UCSD-AML1 (cell line): ENCODE measurements at regions not wholly inside any gene's neighbourhood (a gene's known extent, or its start where the extent isn't known, plus 50 kb on each side); places are given as distances from the start of the nearest gene placed in this dataset.
"Not testable (repeated sequence)": the region's sequence is repeated elsewhere in the genome, so short reads cannot be mapped to it uniquely, and the experiment has no call there.

Experiments used
- DNase-seq: peaks from one replicate; lab custom pipeline; 2025; ENCODE audit not compliant: unreplicated experiment; lab: John Stamatoyannopoulos, UW

- no peak for DNase-seq
These were observed 1288.6 kb upstream of the CNTN5 start for GRCh38 chr11:97732011-97732632.

- DNase-seq: no peak
These were observed 1282.0 kb upstream of the CNTN5 start for GRCh38 chr11:97738751-97739150.

- no peak for DNase-seq
These were observed 1280.6 kb upstream of the CNTN5 start for GRCh38 chr11:97739932-97740800.

- DNase-seq: no peak
These were observed 1280.0 kb upstream of the CNTN5 start for GRCh38 chr11:97740801-97741151.

- no peak for DNase-seq
These were observed 1278.0 kb upstream of the CNTN5 start for GRCh38 chr11:97742717-97743116.

GRCh38 chr11:97743205-97743742, 1277.5 kb upstream of the CNTN5 start:
- DNase-seq: no peak

GRCh38 chr11:97745515-97746050, 1275.2 kb upstream of the CNTN5 start:
- DNase-seq: no peak

- no peak for DNase-seq
These were observed 1273.9 kb upstream of the CNTN5 start for GRCh38 chr11:97746818-97747217.

GRCh38 chr11:97751405-97751804, 1269.3 kb upstream of the CNTN5 start:
- no peak for DNase-seq

GRCh38 chr11:97751952-97752351, 1268.8 kb upstream of the CNTN5 start:
- no peak for DNase-seq

- DNase-seq: no peak
These were observed 1265.8 kb upstream of the CNTN5 start for GRCh38 chr11:97754976-97755375.

- DNase-seq: no peak
These were observed 1264.0 kb upstream of the CNTN5 start for GRCh38 chr11:97756571-97757335.

- no peak for DNase-seq
These were observed 1259.6 kb upstream of the CNTN5 start for GRCh38 chr11:97761175-97761574.

GRCh38 chr11:97764193-97764592, 1256.6 kb upstream of the CNTN5 start:
- DNase-seq: no peak

GRCh38 chr11:97764605-97765004, 1256.1 kb upstream of the CNTN5 start:
- no peak for DNase-seq

GRCh38 chr11:97770570-97770969, 1250.2 kb upstream of the CNTN5 start:
- DNase-seq: no peak

- no peak for DNase-seq
These were observed 1248.0 kb upstream of the CNTN5 start for GRCh38 chr11:97772705-97773104.

GRCh38 chr11:97784388-97784787, 1236.4 kb upstream of the CNTN5 start:
- not testable (repeated sequence) for DNase-seq

- DNase-seq: no peak
These were observed 1233.8 kb upstream of the CNTN5 start for GRCh38 chr11:97786961-97787360.

GRCh38 chr11:97794876-97795275, 1225.9 kb upstream of the CNTN5 start:
- no peak for DNase-seq

- no peak for DNase-seq
These were observed 1219.9 kb upstream of the CNTN5 start for GRCh38 chr11:97800891-97801290.
